ENCODE measurements at regions not wholly inside any gene's neighbourhood (a gene's known extent, or its start where the extent isn't known, plus 50 kb on each side); places are given as distances from the start of the nearest gene placed in this dataset.

DNA sequence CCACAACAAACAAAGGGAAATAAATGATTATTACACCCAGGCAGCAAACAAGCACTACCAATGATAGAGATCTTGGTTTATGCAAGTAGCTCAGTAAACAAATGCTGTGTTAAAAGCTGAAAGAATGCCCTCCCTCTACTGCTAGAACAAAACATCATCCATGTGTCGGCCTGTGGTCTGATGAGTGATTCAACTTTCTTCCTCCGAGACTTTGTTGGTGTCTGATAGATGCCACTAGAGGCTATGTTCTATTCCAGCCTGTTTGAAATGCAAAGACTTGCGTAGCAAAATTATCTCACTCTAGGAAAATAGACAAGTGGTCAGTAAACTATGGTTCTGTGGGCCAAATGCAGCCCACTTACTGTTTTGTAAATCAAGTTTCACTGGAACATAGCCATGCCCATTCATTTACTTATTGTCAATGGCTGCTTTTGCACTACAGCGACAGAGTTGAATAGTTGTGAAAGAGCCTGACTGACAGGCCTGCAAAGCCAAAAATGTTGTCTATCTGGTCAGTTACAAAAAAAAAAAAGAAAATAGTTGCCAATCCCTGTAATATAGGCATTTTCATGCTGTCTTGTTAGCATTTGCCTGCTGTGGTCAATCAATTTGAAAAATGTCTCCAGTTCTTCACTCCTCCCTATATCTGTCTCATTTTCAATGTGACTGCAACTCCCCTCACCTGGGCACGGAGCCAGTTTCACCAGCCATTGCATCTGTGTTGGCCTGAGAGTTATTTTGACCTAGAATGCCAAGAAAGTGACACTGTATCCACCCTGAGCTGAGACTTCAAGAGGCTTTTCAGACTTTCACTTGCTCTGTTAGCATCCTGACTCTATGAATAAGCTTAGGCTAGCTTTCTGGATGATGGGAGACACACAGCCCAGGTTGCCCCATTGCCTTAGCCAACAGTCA is 544.6 kb upstream of the BTBD3 start:
- Histone ChIP-seq H3K4me1 (ENCODE audit: insufficient read depth, low read length) (peaks cover 10% of the 10 kb centered on the region), H3K27ac (ENCODE audit: low read length) (no peak overlapping the region), H3K4me3 (ENCODE audit: low read length) (no peak overlapping the region), H3K9me3 (ENCODE audit: insufficient read depth, low read depth, low read length) (no peaks in the 10 kb centered on the region), H3K36me3 (ENCODE audit: insufficient read depth, low read depth, low read length) (no peaks in the 10 kb centered on the region), H3K27me3 (ENCODE audit: insufficient read depth, low read length) (no peaks in the 10 kb centered on the region), H3K9ac (ENCODE audit: low read depth, low read length) (no peak overlapping the region)

DNA sequence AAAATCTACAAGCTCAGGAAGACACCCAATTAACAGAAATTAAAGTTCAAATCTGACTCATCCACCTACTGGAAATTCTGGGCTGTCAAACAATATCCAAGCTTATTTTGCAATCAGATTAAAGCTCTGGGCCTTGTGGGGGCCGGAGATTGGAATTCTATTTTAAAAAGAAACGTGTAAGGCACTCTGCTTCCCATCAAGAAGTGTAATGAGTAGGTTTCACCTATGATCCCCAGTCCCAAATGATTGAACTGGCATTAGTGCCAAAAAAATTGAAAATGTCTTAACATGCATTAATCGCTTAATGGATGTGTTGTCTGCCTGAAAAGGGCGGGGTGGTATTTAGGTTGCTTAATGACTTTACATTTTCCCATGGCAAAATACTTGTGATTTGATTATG is 542.4 kb upstream of the BTBD3 start:
- H3K4me3 ChIP-seq (ENCODE audit: low read length) = no peak overlapping the region
- no peaks in the 10 kb centered on the region for H3K27me3 ChIP-seq (ENCODE audit: insufficient read depth, low read length)

DNA sequence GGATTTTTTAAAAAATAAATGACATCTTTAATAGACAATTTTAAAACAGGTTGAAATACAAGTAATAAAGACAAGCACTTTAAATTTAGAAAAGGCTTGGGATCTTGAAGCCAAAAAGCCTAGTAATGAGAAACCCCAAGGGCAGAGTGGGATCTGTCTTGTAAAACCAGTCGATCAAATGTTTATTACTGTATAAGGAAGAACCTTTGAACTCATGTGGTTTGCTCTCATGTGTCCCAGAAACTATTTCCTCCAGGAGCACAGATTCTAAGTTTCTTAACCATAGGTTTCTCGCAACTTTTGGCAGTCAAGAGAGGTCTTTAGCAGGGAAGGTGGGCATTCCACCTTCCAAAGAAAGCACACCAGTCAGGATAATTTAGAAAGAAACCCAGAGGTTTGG is 541.7 kb upstream of the BTBD3 start:
- no peak overlapping the region for H3K4me3 ChIP-seq (ENCODE audit: low read length)
- no peaks in the 10 kb centered on the region for H3K9me3 ChIP-seq (ENCODE audit: insufficient read depth, low read depth, low read length)
- H3K27me3 ChIP-seq (ENCODE audit: insufficient read depth, low read length) = no peaks in the 10 kb centered on the region
- peaks cover 33% of the 10 kb centered on the region for H3K4me1 ChIP-seq (ENCODE audit: insufficient read depth, low read length)
- no peak overlapping the region for H3K9ac ChIP-seq (ENCODE audit: low read depth, low read length)
- no peaks in the 10 kb centered on the region for H3K36me3 ChIP-seq (ENCODE audit: insufficient read depth, low read depth, low read length)
- no peak overlapping the region for H3K27ac ChIP-seq (ENCODE audit: low read length)

More for the DNA sequence above, 542.4 kb upstream of the BTBD3 start:
- Histone ChIP-seq H3K36me3 (ENCODE audit: insufficient read depth, low read depth, low read length) (no peaks in the 10 kb centered on the region), H3K9me3 (ENCODE audit: insufficient read depth, low read depth, low read length) (no peaks in the 10 kb centered on the region), H3K9ac (ENCODE audit: low read depth, low read length) (no peak overlapping the region), H3K27ac (ENCODE audit: low read length) (no peak overlapping the region), H3K4me1 (ENCODE audit: insufficient read depth, low read length) (peaks cover 31% of the 10 kb centered on the region)

GRCh38 chr20:11376420-11376819 is 541.3 kb upstream of the BTBD3 start:
- Histone ChIP-seq H3K9ac (ENCODE audit: low read depth, low read length) (no peak overlapping the region), H3K4me3 (ENCODE audit: low read length) (no peak overlapping the region), H3K4me1 (ENCODE audit: insufficient read depth, low read length) (peaks cover 33% of the 10 kb centered on the region), H3K9me3 (ENCODE audit: insufficient read depth, low read depth, low read length) (no peaks in the 10 kb centered on the region), H3K27me3 (ENCODE audit: insufficient read depth, low read length) (no peaks in the 10 kb centered on the region), H3K27ac (ENCODE audit: low read length) (no peak overlapping the region), H3K36me3 (ENCODE audit: insufficient read depth, low read depth, low read length) (no peaks in the 10 kb centered on the region)

DNA sequence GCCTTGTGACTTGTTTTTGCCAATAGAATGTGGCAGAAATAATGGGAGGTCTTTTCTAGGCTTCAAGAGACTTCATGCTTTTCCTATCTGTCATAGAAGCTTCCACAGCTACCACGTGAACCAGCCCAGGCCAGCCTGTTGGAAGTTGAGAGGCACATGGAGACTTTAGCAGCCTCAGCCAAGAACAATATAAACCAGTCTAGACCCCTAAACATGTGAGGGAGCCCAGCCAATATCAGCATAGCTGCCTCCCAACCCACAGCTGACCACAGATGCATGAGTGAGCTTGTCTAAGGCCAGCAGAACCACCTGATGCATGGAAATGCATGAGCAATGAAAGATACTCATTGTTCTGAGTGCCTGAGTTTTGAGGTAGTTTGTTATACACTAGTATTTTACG is 540.7 kb upstream of the BTBD3 start:
- Histone ChIP-seq H3K27me3 (ENCODE audit: insufficient read depth, low read length) (no peaks in the 10 kb centered on the region), H3K4me1 (ENCODE audit: insufficient read depth, low read length) (peaks cover 33% of the 10 kb centered on the region), H3K27ac (ENCODE audit: low read length) (no peak overlapping the region)

GRCh38 chr20:11377761-11378160 is 539.9 kb upstream of the BTBD3 start:
- no peak overlapping the region for H3K9ac ChIP-seq (ENCODE audit: low read depth, low read length)
- H3K4me3 ChIP-seq (ENCODE audit: low read length) = no peak overlapping the region
- H3K27me3 ChIP-seq (ENCODE audit: insufficient read depth, low read length) = no peaks in the 10 kb centered on the region
- H3K27ac ChIP-seq (ENCODE audit: low read length) = no peak overlapping the region
- H3K4me1 ChIP-seq (ENCODE audit: insufficient read depth, low read length) = peaks cover 31% of the 10 kb centered on the region
- no peaks in the 10 kb centered on the region for H3K36me3 ChIP-seq (ENCODE audit: insufficient read depth, low read depth, low read length)
- no peaks in the 10 kb centered on the region for H3K9me3 ChIP-seq (ENCODE audit: insufficient read depth, low read depth, low read length)

More for the DNA sequence above, 540.7 kb upstream of the BTBD3 start:
- Histone ChIP-seq H3K9ac (ENCODE audit: low read depth, low read length) (no peak overlapping the region), H3K36me3 (ENCODE audit: insufficient read depth, low read depth, low read length) (no peaks in the 10 kb centered on the region), H3K9me3 (ENCODE audit: insufficient read depth, low read depth, low read length) (no peaks in the 10 kb centered on the region), H3K4me3 (ENCODE audit: low read length) (no peak overlapping the region)

DNA sequence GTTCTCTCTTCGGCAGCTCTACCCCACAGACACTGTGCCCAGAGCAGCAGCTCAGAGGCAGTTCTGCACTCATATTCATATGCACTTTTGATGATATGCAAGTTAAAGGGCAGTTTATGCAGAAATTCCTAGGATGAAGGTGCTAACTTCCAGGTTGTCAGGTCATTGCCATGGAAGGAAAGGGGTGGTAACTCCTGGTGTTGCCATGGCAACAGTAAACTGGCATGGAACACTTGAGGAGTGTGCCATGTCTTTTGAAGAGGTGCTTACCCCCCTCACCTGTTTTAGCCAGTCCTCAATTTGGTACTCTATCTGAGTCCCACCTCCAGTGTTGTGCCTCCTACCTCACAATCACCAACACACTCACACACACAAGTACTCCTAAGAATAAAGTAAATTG is 539.4 kb upstream of the BTBD3 start:
- H3K4me3 ChIP-seq (ENCODE audit: low read length) = no peak overlapping the region
- no peaks in the 10 kb centered on the region for H3K36me3 ChIP-seq (ENCODE audit: insufficient read depth, low read depth, low read length)
- no peaks in the 10 kb centered on the region for H3K9me3 ChIP-seq (ENCODE audit: insufficient read depth, low read depth, low read length)
- H3K9ac ChIP-seq (ENCODE audit: low read depth, low read length) = no peak overlapping the region
- H3K4me1 ChIP-seq (ENCODE audit: insufficient read depth, low read length) = peaks cover 28% of the 10 kb centered on the region
- H3K27ac ChIP-seq (ENCODE audit: low read length) = no peak overlapping the region
- H3K27me3 ChIP-seq (ENCODE audit: insufficient read depth, low read length) = no peaks in the 10 kb centered on the region

GRCh38 chr20:11379257-11380011 is 538.3 kb upstream of the BTBD3 start:
- H3K9ac ChIP-seq (ENCODE audit: low read depth, low read length) = peak overlapping the region; percentile 64; the same call in 1 of the 2 replicates
- H3K9me3 ChIP-seq (ENCODE audit: insufficient read depth, low read depth, low read length) = no peaks in the 10 kb centered on the region
- no peaks in the 10 kb centered on the region for H3K36me3 ChIP-seq (ENCODE audit: insufficient read depth, low read depth, low read length)
- peak overlapping the region; percentile 15 for H3K27ac ChIP-seq (ENCODE audit: low read length)
- H3K27me3 ChIP-seq (ENCODE audit: insufficient read depth, low read length) = no peaks in the 10 kb centered on the region
- H3K4me1 ChIP-seq (ENCODE audit: insufficient read depth, low read length) = peaks cover 26% of the 10 kb centered on the region
- H3K4me3 ChIP-seq (ENCODE audit: low read length) = peak overlapping the region; percentile 59

GRCh38 chr20:11380283-11380682 is 537.4 kb upstream of the BTBD3 start:
- Histone ChIP-seq H3K9ac (ENCODE audit: low read depth, low read length) (peak overlapping the region; percentile 28; the same call in 1 of the 2 replicates), H3K27me3 (ENCODE audit: insufficient read depth, low read length) (no peaks in the 10 kb centered on the region), H3K4me1 (ENCODE audit: insufficient read depth, low read length) (peaks cover 26% of the 10 kb centered on the region), H3K36me3 (ENCODE audit: insufficient read depth, low read depth, low read length) (no peaks in the 10 kb centered on the region), H3K4me3 (ENCODE audit: low read length) (peak overlapping the region; percentile 59; the same call in 1 of the 2 replicates), H3K9me3 (ENCODE audit: insufficient read depth, low read depth, low read length) (no peaks in the 10 kb centered on the region), H3K27ac (ENCODE audit: low read length) (peak overlapping the region; percentile 15)

DNA sequence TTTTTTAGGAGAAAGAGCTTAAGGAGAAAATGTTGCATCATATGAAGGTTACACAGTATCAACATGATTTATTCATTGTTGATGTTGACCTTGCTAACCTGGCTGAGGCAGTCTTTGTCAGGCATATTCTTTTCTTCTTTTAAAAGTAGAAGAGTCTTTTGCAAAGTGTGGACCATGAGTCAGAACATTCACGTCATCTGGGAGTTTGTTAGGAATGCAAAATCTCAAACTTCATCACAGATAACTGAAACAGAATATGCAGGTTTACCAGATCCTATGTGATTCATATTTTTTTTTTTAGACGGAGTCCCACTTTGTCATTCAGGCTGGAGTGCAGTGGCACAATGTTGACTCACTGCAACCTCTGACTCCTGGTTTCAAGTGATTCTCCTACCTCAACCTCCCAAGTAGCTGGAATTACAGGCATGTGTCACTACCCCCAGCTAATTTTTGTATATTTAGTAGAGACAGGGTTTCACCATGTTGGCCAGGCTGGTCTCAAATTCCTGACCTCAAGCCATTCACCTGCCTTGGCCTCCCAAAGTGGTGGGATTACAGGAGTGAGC is 530.4 kb upstream of the BTBD3 start:
- no peak overlapping the region for H3K9ac ChIP-seq (ENCODE audit: low read depth, low read length)
- no peak overlapping the region for H3K27ac ChIP-seq (ENCODE audit: low read length)
- no peaks in the 10 kb centered on the region for H3K27me3 ChIP-seq (ENCODE audit: insufficient read depth, low read length)
- H3K4me1 ChIP-seq (ENCODE audit: insufficient read depth, low read length) = no peaks in the 10 kb centered on the region
- no peaks in the 10 kb centered on the region for H3K36me3 ChIP-seq (ENCODE audit: insufficient read depth, low read depth, low read length)
- no peak overlapping the region for H3K4me3 ChIP-seq (ENCODE audit: low read length)
- H3K9me3 ChIP-seq (ENCODE audit: insufficient read depth, low read depth, low read length) = no peaks in the 10 kb centered on the region

DNA sequence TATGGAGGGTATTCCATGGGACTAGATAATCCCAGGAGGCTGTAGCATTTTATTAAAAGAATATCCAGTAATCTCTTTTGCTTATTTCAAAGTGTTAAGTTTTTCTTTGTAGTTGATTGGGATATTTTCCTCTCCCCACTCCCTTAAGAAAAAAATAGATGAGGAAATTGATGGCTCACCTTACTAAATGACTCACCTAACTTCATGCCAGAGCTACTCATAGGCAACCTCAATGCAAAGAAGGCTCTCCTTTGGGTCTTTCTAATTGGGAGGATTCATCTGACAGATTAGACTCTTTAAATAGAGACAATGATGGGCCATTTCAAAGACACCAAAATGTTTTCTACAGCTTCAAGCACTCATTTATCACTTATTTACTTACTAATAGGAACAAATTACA is 528.5 kb upstream of the BTBD3 start:
- no peak overlapping the region for H3K9ac ChIP-seq (ENCODE audit: low read depth, low read length)
- no peaks in the 10 kb centered on the region for H3K27me3 ChIP-seq (ENCODE audit: insufficient read depth, low read length)

More for the DNA sequence above, 528.5 kb upstream of the BTBD3 start:
- H3K27ac ChIP-seq (ENCODE audit: low read length) = no peak overlapping the region
- H3K36me3 ChIP-seq (ENCODE audit: insufficient read depth, low read depth, low read length) = no peaks in the 10 kb centered on the region
- H3K4me3 ChIP-seq (ENCODE audit: low read length) = no peak overlapping the region
- no peaks in the 10 kb centered on the region for H3K9me3 ChIP-seq (ENCODE audit: insufficient read depth, low read depth, low read length)
- no peaks in the 10 kb centered on the region for H3K4me1 ChIP-seq (ENCODE audit: insufficient read depth, low read length)

All from iPS-20b (cell line).